T-cell (primary cell): ENCODE measurements at regions not wholly inside any gene's neighbourhood (a gene's known extent, or its start where the extent isn't known, plus 50 kb on each side); places are given as distances from the start of the nearest gene placed in this dataset.

Experiments
- ATAC-seq, 4 experiments: fragments of 200-7000 bp in 3 of 4; fragments of 150-1000 bp in 1 of 4; cut with Tn5 transposase; replicated peaks in 1 of 4; 1 replicate in 3 of 4; 2 replicates in 1 of 4; pipeline ENCODE4 v1.10.0; 2021; ENCODE audit warnings: moderate library complexity in 3 of 4, mild to moderate bottlenecking in 2 of 4, moderate number of reproducible peaks in 1 of 4
- CTCF ChIA-PET, 2 donors: fragments of 300-600 bp; sonication (Branson Sonifier 250); formaldehyde crosslinking; loops; one replicate each; lab custom pipeline; 2022; ENCODE audit warnings: antibody characterized with exemption in 2 of 2; lab: Charles Lee
- POLR2A ChIA-PET, 2 donors: fragments of 300-600 bp; sonication (Branson Sonifier 250); formaldehyde crosslinking; loops; one replicate each; lab custom pipeline; 2022; ENCODE audit warnings: antibody characterized with exemption in 2 of 2; lab: Charles Lee
- DNase-seq, 35 experiments: peaks; one replicate each; pipeline versions ENCODE4 v3.0.0 to v3.0.0-alpha.2; 2013 to 2023
- H3K27ac ChIP-seq: one replicate; pipeline ENCODE4 v1.5.1; 2013; ENCODE audit warnings: low read length
- H3K27me3 ChIP-seq, 2 experiments: replicated peaks in 1 of 2; 1 replicate in 1 of 2; 2 replicates in 1 of 2; pipeline versions ENCODE4 v1.6.1 to v1.7.0; 2013; ENCODE audit warnings: low read length in 1 of 2, mixed read lengths in 1 of 2; ENCODE audit not compliant: control insufficient read depth in 2 of 2, insufficient read depth in 2 of 2; ENCODE audit errors: extremely low read depth in 1 of 2
- H3K36me3 ChIP-seq, 2 donors: 1 replicate in 1 of 2; 2 replicates in 1 of 2; pipeline versions ENCODE4 v1.6.1 to v1.7.0; 2013; ENCODE audit warnings: low read length in 1 of 2; ENCODE audit not compliant: control insufficient read depth in 2 of 2, insufficient read depth in 1 of 2; ENCODE audit errors: extremely low read depth in 1 of 2
- H3K4me1 ChIP-seq, 2 experiments: 1 replicate in 1 of 2; 2 replicates in 1 of 2; pipeline versions ENCODE4 v1.6.1 to v1.7.0; 2013; ENCODE audit warnings: low read length in 2 of 2, mixed read lengths in 1 of 2; ENCODE audit not compliant: insufficient read depth in 2 of 2, control insufficient read depth in 1 of 2; ENCODE audit errors: extremely low read depth in 1 of 2
- H3K4me3 ChIP-seq, 2 donors: 1 replicate in 1 of 2; 2 replicates in 1 of 2; pipeline versions ENCODE4 v1.5.1 to v1.7.0; 2013; ENCODE audit warnings: mild to moderate bottlenecking in 2 of 2, low read length in 1 of 2, moderate library complexity in 1 of 2; ENCODE audit not compliant: control insufficient read depth in 1 of 2; ENCODE audit errors: extremely low read depth in 1 of 2
- H3K9me3 ChIP-seq: 2 replicates; pipeline ENCODE4 v1.7.0; 2013
- H3K27ac Mint-ChIP-seq, 2 donors: one replicate each; pipeline ENCODE4 v1.8.0; 2020 to 2021; ENCODE audit warnings: mild to moderate bottlenecking in 2 of 2, mixed read lengths in 2 of 2
- H3K27me3 Mint-ChIP-seq, 2 donors: one replicate each; pipeline ENCODE4 v1.8.0; 2021 to 2022; ENCODE audit warnings: mixed read lengths in 2 of 2
- H3K36me3 Mint-ChIP-seq: one replicate; pipeline ENCODE4 v1.8.0; 2021; ENCODE audit warnings: mixed read lengths
- H3K4me1 Mint-ChIP-seq, 3 donors: one replicate each; pipeline ENCODE4 v1.8.0; 2020 to 2022; ENCODE audit warnings: mixed read lengths in 3 of 3, mild to moderate bottlenecking in 1 of 3
- H3K4me3 Mint-ChIP-seq, 3 donors: one replicate each; pipeline ENCODE4 v1.8.0; 2020 to 2022; ENCODE audit warnings: mild to moderate bottlenecking in 3 of 3, mixed read lengths in 3 of 3, moderate library complexity in 3 of 3
- H3K9me3 Mint-ChIP-seq, 3 donors: one replicate each; pipeline ENCODE4 v1.8.0; 2020 to 2022; ENCODE audit warnings: mixed read lengths in 3 of 3
- WGBS: methylation state at CpG from one replicate; pipeline ENCODE4 v1.1.5; 2013; ENCODE audit warnings: missing lambda C conversion rate; ENCODE audit not compliant: insufficient coverage; 5-methylcytosine and 5-hydroxymethylcytosine counted together

DNA sequence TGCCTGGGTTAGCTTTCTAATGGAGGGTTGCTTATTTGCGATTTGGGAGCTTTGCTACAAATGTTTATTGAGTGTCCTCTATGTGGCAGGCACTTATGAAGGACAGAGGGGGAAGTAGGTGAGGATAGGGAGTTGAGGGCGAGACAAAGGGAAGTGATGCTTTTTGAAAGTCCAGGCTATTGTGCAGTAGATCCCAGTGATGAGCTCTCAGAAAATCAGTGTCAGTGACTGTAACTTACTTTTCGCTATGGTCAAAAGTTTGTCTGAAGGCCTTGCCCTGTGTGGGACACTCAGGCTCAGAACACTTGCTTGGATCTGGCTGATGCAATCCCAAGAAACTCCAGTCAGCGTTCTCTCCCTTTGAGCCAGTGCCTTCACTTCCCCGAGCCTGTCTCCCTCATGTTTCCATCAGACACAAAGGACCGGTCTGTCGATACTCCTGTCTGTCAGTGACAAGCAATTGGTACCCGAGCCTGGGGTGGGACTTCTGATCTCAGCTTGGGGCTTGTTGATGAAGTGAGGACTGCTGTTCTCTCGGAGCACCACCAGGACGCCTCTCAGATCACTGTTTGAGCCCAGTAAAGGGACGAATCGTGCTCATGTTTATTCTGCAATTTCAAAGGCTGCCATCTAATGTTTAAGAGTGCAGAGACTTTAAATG, 63.1 kb upstream of the SORCS3 start:
- peaks cover 5 to 8% (median 6%) of the 10 kb centered on the region in 3 donors for H3K4me1 Mint-ChIP-seq
- ATAC-seq = no peak
- H3K27ac Mint-ChIP-seq = no peak overlapping the region
- H3K9me3 ChIP-seq = no peaks in the 10 kb centered on the region
- no peaks in the 10 kb centered on the region for H3K36me3 ChIP-seq
- no peaks in the 10 kb centered on the region for H3K4me1 ChIP-seq
- POLR2A ChIA-PET = no interaction called here
- CTCF ChIA-PET = interaction anchor here in 1 of 2 donors (1.2 kb wide), 1 partner anchor 14 kb away, joined by 3 read pairs; no protein-coding TSS in a partner anchor
- H3K27ac ChIP-seq = no peak overlapping the region
- H3K9me3 Mint-ChIP-seq = no peaks in the 10 kb centered on the region
- DNase-seq = no peak
- no peaks in the 10 kb centered on the region for H3K36me3 Mint-ChIP-seq
- H3K4me3 Mint-ChIP-seq = no peak overlapping the region
- H3K27me3 Mint-ChIP-seq = peaks cover 14 to 22% of the 10 kb centered on the region in 2 donors
- WGBS = 73% methylated on average over 6 of the region's 12 CpGs
- H3K27me3 ChIP-seq = peaks cover 0 to 34% of the 10 kb centered on the region in 2 experiments
- no peak overlapping the region for H3K4me3 ChIP-seq

- Mint-ChIP-seq H3K4me3 (no peak overlapping the region), H3K36me3 (no peaks in the 10 kb centered on the region), H3K4me1 (peaks cover 5 to 8% (median 6%) of the 10 kb centered on the region in 3 donors), H3K27ac (no peak overlapping the region), H3K9me3 (no peaks in the 10 kb centered on the region), H3K27me3 (peaks cover 14 to 22% of the 10 kb centered on the region in 2 donors)
- no peaks in the 10 kb centered on the region for H3K4me1 ChIP-seq
- peaks cover 0 to 34% of the 10 kb centered on the region in 2 experiments for H3K27me3 ChIP-seq
- no peak for ATAC-seq
- no peak for DNase-seq
- 83% methylated on average over 4 of the region's 7 CpGs for WGBS
- no peaks in the 10 kb centered on the region for H3K9me3 ChIP-seq
- no peaks in the 10 kb centered on the region for H3K36me3 ChIP-seq
- POLR2A ChIA-PET = no interaction called here
- H3K4me3 ChIP-seq = no peak overlapping the region
- H3K27ac ChIP-seq = no peak overlapping the region
- CTCF ChIA-PET = interaction anchor here (1.0 to 1.2 kb wide), 3 partner anchors 9 to 43 kb away, joined by 3 read pairs; no protein-coding TSS in a partner anchor
Measured at GRCh38 chr10:104578671-104579070, 62.4 kb upstream of the SORCS3 start.

- no peak for ATAC-seq
- Mint-ChIP-seq H3K27ac (no peak overlapping the region), H3K4me3 (no peak overlapping the region), H3K36me3 (no peaks in the 10 kb centered on the region), H3K27me3 (peaks cover 14 to 21% of the 10 kb centered on the region in 2 donors), H3K4me1 (peaks cover 5 to 8% (median 6%) of the 10 kb centered on the region in 3 donors), H3K9me3 (no peaks in the 10 kb centered on the region)
- H3K4me1 ChIP-seq = no peaks in the 10 kb centered on the region
- CTCF ChIA-PET = interaction anchor here (1.0 to 1.2 kb wide), 4 partner anchors 9 to 42 kb away, joined by 3 read pairs; no protein-coding TSS in a partner anchor
- 90% methylated on average over 2 of the region's 6 CpGs for WGBS
- POLR2A ChIA-PET = no interaction called here
- H3K27ac ChIP-seq = no peak overlapping the region
- no peaks in the 10 kb centered on the region for H3K36me3 ChIP-seq
- H3K27me3 ChIP-seq = peaks cover 0 to 34% of the 10 kb centered on the region in 2 experiments
- no peak overlapping the region for H3K4me3 ChIP-seq
- DNase-seq = no peak
- H3K9me3 ChIP-seq = no peaks in the 10 kb centered on the region
Measured at GRCh38 chr10:104579136-104579535, 62.0 kb upstream of the SORCS3 start.

DNA sequence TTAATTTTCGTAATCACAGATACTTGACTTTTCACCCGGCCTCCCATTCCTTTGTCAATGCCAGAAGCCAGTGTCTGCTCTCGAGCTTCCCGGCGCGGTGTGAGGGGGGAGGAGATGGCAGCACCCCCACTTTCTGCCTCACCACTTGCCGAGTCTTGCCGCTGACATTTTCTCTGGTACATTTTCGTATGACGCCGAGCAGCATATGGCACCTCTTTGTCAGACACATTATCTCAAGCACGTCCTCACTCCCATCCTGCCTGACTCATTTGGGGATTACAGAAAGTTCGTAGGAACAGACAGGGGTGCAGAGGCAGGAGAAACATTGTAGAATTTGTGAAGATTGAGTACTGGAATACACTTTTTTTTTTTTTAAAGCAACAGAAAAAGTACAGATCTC, 60.8 kb upstream of the SORCS3 start:
- Histone ChIP-seq H3K36me3 (no peaks in the 10 kb centered on the region), H3K27me3 (peaks cover 0 to 34% of the 10 kb centered on the region in 2 experiments), H3K4me1 (no peaks in the 10 kb centered on the region), H3K9me3 (no peaks in the 10 kb centered on the region), H3K27ac (no peak overlapping the region), H3K4me3 (no peak overlapping the region)
- Mint-ChIP-seq H3K27me3 (peaks cover 14 to 23% of the 10 kb centered on the region in 2 donors), H3K4me1 (peaks cover 5 to 8% (median 6%) of the 10 kb centered on the region in 3 donors), H3K9me3 (no peaks in the 10 kb centered on the region), H3K36me3 (no peaks in the 10 kb centered on the region), H3K4me3 (no peak overlapping the region), H3K27ac (no peak overlapping the region)
- no CpG with 5 or more reads among the region's 13 CpGs for WGBS
- POLR2A ChIA-PET = no interaction called here
- CTCF ChIA-PET = interaction anchor here in 1 of 2 donors (0.7 to 1.4 kb wide), 2 partner anchors 9 to 88 kb away, joined by 3 to 4 read pairs; no protein-coding TSS in a partner anchor
- ATAC-seq (no peak), DNase-seq (no peak)

DNA sequence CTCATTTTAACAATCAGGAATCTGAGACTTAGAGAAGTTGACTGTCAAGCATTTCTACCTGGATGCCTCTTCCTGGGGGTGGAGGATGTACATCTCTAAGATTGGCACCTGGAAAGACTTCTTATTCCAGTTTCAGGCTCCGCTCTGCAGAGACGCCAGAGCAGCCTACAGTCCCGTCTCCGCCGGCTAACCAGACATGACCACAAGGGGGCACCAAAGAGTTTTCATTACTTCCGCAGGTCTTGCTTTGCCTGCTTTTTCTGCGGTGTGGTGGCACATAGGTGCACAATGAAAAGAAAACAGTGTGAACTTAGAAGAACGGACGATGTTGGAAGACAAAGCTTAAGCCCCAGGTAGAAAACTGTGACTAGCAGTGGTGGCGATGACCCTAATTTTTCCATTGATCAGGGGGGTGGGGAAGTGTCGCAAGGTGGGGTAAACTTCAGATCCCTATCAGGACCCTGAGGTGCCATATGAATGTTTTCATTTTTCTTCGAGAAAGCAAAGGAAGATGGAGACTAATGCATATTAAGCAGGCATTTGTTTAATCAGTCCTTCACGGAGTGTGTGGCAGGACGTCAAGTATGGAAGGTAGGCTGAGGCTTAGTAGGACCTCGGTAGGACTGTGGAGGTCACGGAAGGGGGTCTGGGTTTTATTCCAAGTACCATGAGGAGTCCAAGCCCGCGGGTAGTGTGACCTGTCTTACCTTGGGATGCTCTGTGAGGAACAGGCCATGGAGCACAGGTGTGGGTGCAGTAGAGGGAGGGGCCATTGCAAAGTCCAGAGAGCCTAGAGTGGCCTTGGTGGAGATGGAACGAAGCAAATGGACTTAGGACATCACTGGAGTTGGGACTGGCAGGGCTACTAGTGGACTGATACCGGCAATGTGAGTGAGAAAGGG, 60.1 kb upstream of the SORCS3 start:
- H3K4me1 Mint-ChIP-seq = peaks cover 9 to 13% (median 9%) of the 10 kb centered on the region in 3 donors
- H3K27ac Mint-ChIP-seq = no peak overlapping the region
- peak; percentile 68 to 72 (median 71) for ATAC-seq
- no peak overlapping the region for H3K4me3 Mint-ChIP-seq
- peaks cover 0 to 34% of the 10 kb centered on the region in 2 experiments for H3K27me3 ChIP-seq
- ChIA-PET POLR2A (no interaction called here), CTCF (interaction anchor here in 1 of 2 donors (1.4 kb wide), 1 partner anchor 9 kb away, joined by 4 read pairs; no protein-coding TSS in a partner anchor)
- H3K27me3 Mint-ChIP-seq = peaks cover 14 to 23% of the 10 kb centered on the region in 2 donors
- H3K36me3 ChIP-seq = no peaks in the 10 kb centered on the region
- no peaks in the 10 kb centered on the region for H3K9me3 ChIP-seq
- no peak overlapping the region for H3K4me3 ChIP-seq
- H3K9me3 Mint-ChIP-seq = no peaks in the 10 kb centered on the region
- WGBS = 39% methylated on average over 19 of the region's 20 CpGs
- H3K36me3 Mint-ChIP-seq = no peaks in the 10 kb centered on the region
- H3K27ac ChIP-seq = no peak overlapping the region
- peak; percentile 11 to 80 (median 55) for DNase-seq
- H3K4me1 ChIP-seq = no peaks in the 10 kb centered on the region

DNA sequence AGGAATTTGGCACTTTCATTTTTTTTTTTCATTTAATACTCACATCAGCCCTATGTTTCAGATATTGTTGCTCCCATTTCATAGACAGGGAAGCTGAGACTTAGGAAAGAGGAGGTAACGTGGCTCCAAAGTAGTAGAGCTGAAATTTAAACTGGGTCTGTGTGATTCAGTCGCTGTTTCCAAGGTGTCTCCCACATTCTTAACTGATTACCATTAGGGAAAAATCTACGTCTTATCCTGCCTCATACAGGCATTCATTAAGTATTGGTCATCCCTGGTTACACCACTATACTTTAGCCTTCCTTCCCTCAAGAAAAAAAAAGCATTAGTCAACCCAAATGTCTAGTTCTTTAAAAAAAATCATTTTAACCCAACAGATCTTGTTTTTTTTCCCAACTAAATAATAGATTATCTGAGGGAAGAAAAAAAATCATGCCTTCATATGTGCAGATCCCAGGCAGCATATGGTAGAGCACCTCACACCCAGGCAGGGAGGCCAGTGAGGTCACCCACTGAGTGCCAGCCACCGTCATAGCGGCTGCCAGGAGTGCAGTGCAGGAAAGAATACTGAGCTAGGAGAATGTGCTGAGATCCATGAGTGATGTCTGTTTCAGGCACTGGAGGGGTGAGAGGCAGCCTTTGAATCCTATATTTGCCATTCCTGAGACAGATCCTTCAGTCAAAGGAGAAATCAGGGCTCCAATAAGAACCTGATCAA, 59.0 kb upstream of the SORCS3 start:
- peaks cover 19 to 23% (median 19%) of the 10 kb centered on the region in 3 donors for H3K4me1 Mint-ChIP-seq

More for the DNA sequence above, 59.0 kb upstream of the SORCS3 start:
- ATAC-seq = no peak
- Histone ChIP-seq H3K27me3 (peaks cover 0 to 34% of the 10 kb centered on the region in 2 experiments), H3K4me1 (peaks cover under 1 to 6% of the 10 kb centered on the region in 2 experiments), H3K4me3 (no peak overlapping the region), H3K36me3 (no peaks in the 10 kb centered on the region), H3K27ac (no peak overlapping the region), H3K9me3 (no peaks in the 10 kb centered on the region)
- ChIA-PET CTCF (no interaction called here), POLR2A (no interaction called here)
- no peaks in the 10 kb centered on the region for H3K9me3 Mint-ChIP-seq
- WGBS = 40% methylated on average over 1 of the region's 5 CpGs
- no peak for DNase-seq
- H3K27me3 Mint-ChIP-seq = peaks cover 12 to 23% of the 10 kb centered on the region in 2 donors
- no peak overlapping the region for H3K27ac Mint-ChIP-seq
- no peak overlapping the region for H3K4me3 Mint-ChIP-seq
- no peaks in the 10 kb centered on the region for H3K36me3 Mint-ChIP-seq
